Mesendoderm (in vitro differentiated cells): ENCODE measurements at regions not wholly inside any gene's neighbourhood (a gene's known extent, or its start where the extent isn't known, plus 50 kb on each side); places are given as distances from the start of the nearest gene placed in this dataset.

Experiments used
- DNase-seq: peaks from one replicate; pipeline ENCODE4 v3.0.0; 2013
- H2AK5ac ChIP-seq: 2 replicates; pipeline ENCODE4 v1.6.1; 2013; ENCODE audit warnings: low read length, inconsistent platforms
- H2BK120ac ChIP-seq: 2 replicates; pipeline ENCODE4 v1.6.1; 2013; ENCODE audit warnings: low read depth, mild to moderate bottlenecking, low read length, moderate library complexity, mixed read lengths
- H2BK15ac ChIP-seq: replicated peaks from 2 replicates; pipeline ENCODE4 v1.6.1; 2013; ENCODE audit warnings: low read depth, mild to moderate bottlenecking, moderate library complexity
- H2BK5ac ChIP-seq: 2 replicates; pipeline ENCODE4 v1.6.1; 2013; ENCODE audit warnings: low read length, inconsistent platforms
- H3K18ac ChIP-seq: 2 replicates; pipeline ENCODE4 v1.6.1; 2013; ENCODE audit warnings: mild to moderate bottlenecking, low read length, mixed read lengths
- H3K23ac ChIP-seq: one replicate; pipeline ENCODE4 v1.6.1; 2013; ENCODE audit warnings: low read length
- H3K27ac ChIP-seq: 2 replicates; pipeline ENCODE4 v1.5.1; 2013; ENCODE audit warnings: low read depth, mild to moderate bottlenecking, inconsistent platforms, low read length, moderate library complexity
- H3K27me3 ChIP-seq: 2 replicates; pipeline ENCODE4 v1.6.1; 2013; ENCODE audit warnings: low read length, control low read depth, mild to moderate bottlenecking, inconsistent platforms; ENCODE audit not compliant: insufficient read depth, poor library complexity
- H3K36me3 ChIP-seq: 2 replicates; pipeline ENCODE4 v1.6.1; 2013; ENCODE audit warnings: low read length, inconsistent platforms; ENCODE audit not compliant: control insufficient read depth, insufficient read depth
- H3K4ac ChIP-seq: one replicate; pipeline ENCODE4 v1.6.1; 2013; ENCODE audit warnings: low read depth, mild to moderate bottlenecking, low read length, moderate library complexity
- H3K4me1 ChIP-seq: 2 replicates; pipeline ENCODE4 v1.6.1; 2013; ENCODE audit warnings: low read depth, low read length, inconsistent platforms; ENCODE audit not compliant: control insufficient read depth
- H3K4me2 ChIP-seq: 2 replicates; pipeline ENCODE4 v1.6.1; 2013; ENCODE audit warnings: low read length
- H3K4me3 ChIP-seq: 2 replicates; pipeline ENCODE4 v1.5.1; 2013; ENCODE audit warnings: mild to moderate bottlenecking, low read length
- H3K56ac ChIP-seq: one replicate; pipeline ENCODE4 v1.6.1; 2013; ENCODE audit warnings: low read length
- H3K79me1 ChIP-seq: 2 replicates; pipeline ENCODE4 v1.6.1; 2013; ENCODE audit warnings: low read length, inconsistent platforms
- H3K79me2 ChIP-seq: 2 replicates; pipeline ENCODE4 v1.6.1; 2013; ENCODE audit warnings: mild to moderate bottlenecking, low read length; ENCODE audit not compliant: control insufficient read depth, insufficient read depth
- H3K9ac ChIP-seq: 2 replicates; pipeline ENCODE4 v1.6.1; 2013; ENCODE audit warnings: low read length, inconsistent platforms
- H4K5ac ChIP-seq: one replicate; pipeline ENCODE4 v1.6.1; 2013; ENCODE audit warnings: low read length
- H4K8ac ChIP-seq: one replicate; pipeline ENCODE4 v1.6.1; 2013; ENCODE audit warnings: low read depth, mild to moderate bottlenecking, control low read depth, low read length, moderate library complexity
- WGBS: extraction: QIAGEN DNeasy Blood & Tissue Kit; methylation state at CpG from one replicate; pipeline ENCODE4 v1.1.7; 2013; ENCODE audit warnings: low lambda C conversion rate, missing lambda C conversion rate; ENCODE audit not compliant: insufficient coverage; ENCODE audit errors: extremely low coverage; 5-methylcytosine and 5-hydroxymethylcytosine counted together

GRCh38 chr16:8346294-8346693 lies 244.0 kb downstream of the TMEM114 start:
- Histone ChIP-seq H4K8ac (no peak overlapping the region), H3K36me3 (no peaks in the 10 kb centered on the region), H3K79me2 (no peaks in the 10 kb centered on the region), H3K56ac (no peak overlapping the region), H3K4me2 (no peak overlapping the region), H4K5ac (no peak overlapping the region), H2BK15ac (no peak overlapping the region), H3K9ac (no peak overlapping the region), H2AK5ac (no peak overlapping the region), H3K23ac (no peak overlapping the region), H3K18ac (no peak overlapping the region), H3K27ac (no peak overlapping the region), H3K4me3 (no peak overlapping the region), H3K27me3 (no peaks in the 10 kb centered on the region), H3K4me1 (no peaks in the 10 kb centered on the region), H2BK5ac (no peak overlapping the region), H2BK120ac (no peak overlapping the region), H3K79me1 (no peaks in the 10 kb centered on the region), H3K4ac (no peak overlapping the region)
- DNase-seq, result peak; percentile 46
- no CpG with 5 or more reads among the region's 3 CpGs for WGBS

GRCh38 chr16:8342276-8342675 lies 248.0 kb downstream of the TMEM114 start:
- H3K4me2 ChIP-seq, result no peak overlapping the region
- H3K4ac ChIP-seq, result no peak overlapping the region
- H3K36me3 ChIP-seq, result no peaks in the 10 kb centered on the region
- H3K9ac ChIP-seq, result no peak overlapping the region
- no peak overlapping the region for H2AK5ac ChIP-seq
- no peak for DNase-seq
- H3K27ac ChIP-seq, result no peak overlapping the region
- H3K56ac ChIP-seq, result no peak overlapping the region
- WGBS, result no CpG with 5 or more reads among the region's 4 CpGs
- no peak overlapping the region for H2BK5ac ChIP-seq
- H3K79me1 ChIP-seq, result no peaks in the 10 kb centered on the region
- H3K4me1 ChIP-seq, result no peaks in the 10 kb centered on the region
- H2BK15ac ChIP-seq, result no peak overlapping the region
- H3K23ac ChIP-seq, result no peak overlapping the region
- no peak overlapping the region for H2BK120ac ChIP-seq
- no peaks in the 10 kb centered on the region for H3K27me3 ChIP-seq
- no peak overlapping the region for H3K18ac ChIP-seq
- no peak overlapping the region for H4K5ac ChIP-seq
- H3K79me2 ChIP-seq, result no peaks in the 10 kb centered on the region
- no peak overlapping the region for H4K8ac ChIP-seq
- no peak overlapping the region for H3K4me3 ChIP-seq

GRCh38 chr16:8330761-8331160 lies 259.6 kb downstream of the TMEM114 start:
- no peak overlapping the region for H3K56ac ChIP-seq
- H3K79me2 ChIP-seq, result no peaks in the 10 kb centered on the region
- H4K5ac ChIP-seq, result no peak overlapping the region
- H3K36me3 ChIP-seq, result no peaks in the 10 kb centered on the region
- H3K9ac ChIP-seq, result no peak overlapping the region
- no peak overlapping the region for H3K27ac ChIP-seq
- WGBS, result no CpG with 5 or more reads among the region's 5 CpGs
- no peak overlapping the region for H2AK5ac ChIP-seq
- no peak overlapping the region for H4K8ac ChIP-seq
- DNase-seq, result no peak
- no peak overlapping the region for H2BK15ac ChIP-seq
- H3K23ac ChIP-seq, result no peak overlapping the region
- no peak overlapping the region for H3K4me2 ChIP-seq
- H3K79me1 ChIP-seq, result no peaks in the 10 kb centered on the region
- H3K4ac ChIP-seq, result no peak overlapping the region
- H3K4me1 ChIP-seq, result no peaks in the 10 kb centered on the region
- no peaks in the 10 kb centered on the region for H3K27me3 ChIP-seq
- H2BK120ac ChIP-seq, result no peak overlapping the region
- no peak overlapping the region for H3K18ac ChIP-seq
- no peak overlapping the region for H3K4me3 ChIP-seq
- no peak overlapping the region for H2BK5ac ChIP-seq

GRCh38 chr16:8326232-8326631 lies 264.1 kb downstream of the TMEM114 start:
- Histone ChIP-seq H2BK5ac (no peak overlapping the region), H3K18ac (no peak overlapping the region), H3K27ac (no peak overlapping the region), H3K56ac (no peak overlapping the region), H3K23ac (no peak overlapping the region), H3K4me2 (no peak overlapping the region), H3K36me3 (no peaks in the 10 kb centered on the region), H4K5ac (no peak overlapping the region), H3K79me2 (no peaks in the 10 kb centered on the region), H3K79me1 (no peaks in the 10 kb centered on the region), H3K4ac (no peak overlapping the region), H2BK120ac (no peak overlapping the region), H2BK15ac (no peak overlapping the region), H3K4me1 (no peaks in the 10 kb centered on the region), H3K9ac (no peak overlapping the region), H2AK5ac (no peak overlapping the region), H4K8ac (no peak overlapping the region), H3K27me3 (no peaks in the 10 kb centered on the region), H3K4me3 (no peak overlapping the region)
- no CpG with 5 or more reads among the region's 9 CpGs for WGBS
- no peak for DNase-seq

GRCh38 chr16:8323153-8323552 lies 267.2 kb downstream of the TMEM114 start:
- no peak overlapping the region for H3K4ac ChIP-seq
- H4K5ac ChIP-seq, result no peak overlapping the region
- WGBS, result no CpG with 5 or more reads among the region's 2 CpGs
- H2BK15ac ChIP-seq, result no peak overlapping the region
- H3K56ac ChIP-seq, result no peak overlapping the region
- no peak overlapping the region for H3K4me3 ChIP-seq
- no peak overlapping the region for H3K18ac ChIP-seq
- H2BK120ac ChIP-seq, result no peak overlapping the region
- H3K79me1 ChIP-seq, result no peaks in the 10 kb centered on the region
- no peaks in the 10 kb centered on the region for H3K79me2 ChIP-seq
- no peak overlapping the region for H4K8ac ChIP-seq
- no peak overlapping the region for H2BK5ac ChIP-seq
- H2AK5ac ChIP-seq, result no peak overlapping the region
- H3K36me3 ChIP-seq, result no peaks in the 10 kb centered on the region
- no peaks in the 10 kb centered on the region for H3K4me1 ChIP-seq
- H3K23ac ChIP-seq, result no peak overlapping the region
- H3K4me2 ChIP-seq, result no peak overlapping the region
- no peaks in the 10 kb centered on the region for H3K27me3 ChIP-seq
- H3K9ac ChIP-seq, result no peak overlapping the region
- no peak for DNase-seq
- H3K27ac ChIP-seq, result no peak overlapping the region

- Histone ChIP-seq H3K9ac (no peak overlapping the region), H4K8ac (no peak overlapping the region), H3K4me1 (no peaks in the 10 kb centered on the region), H3K18ac (no peak overlapping the region), H2AK5ac (no peak overlapping the region), H3K23ac (no peak overlapping the region), H3K56ac (no peak overlapping the region), H4K5ac (no peak overlapping the region), H3K27ac (no peak overlapping the region), H3K4me3 (no peak overlapping the region), H3K4me2 (no peak overlapping the region), H2BK15ac (no peak overlapping the region), H3K79me1 (no peaks in the 10 kb centered on the region), H2BK5ac (no peak overlapping the region), H2BK120ac (no peak overlapping the region), H3K4ac (no peak overlapping the region), H3K79me2 (no peaks in the 10 kb centered on the region), H3K27me3 (no peaks in the 10 kb centered on the region), H3K36me3 (no peaks in the 10 kb centered on the region)
- no CpG with 5 or more reads among the region's 5 CpGs for WGBS
- no peak for DNase-seq
Observed at GRCh38 chr16:8320131-8320530, 270.2 kb downstream of the TMEM114 start.
